A673 (cell line): ENCODE measurements at regions not wholly inside any gene's neighbourhood (a gene's known extent, or its start where the extent isn't known, plus 50 kb on each side); places are given as distances from the start of the nearest gene placed in this dataset.

ENCODE experiments used
- BruUV-seq: library from RNA; stranded (reverse); fragments of 400-500 nt; replicated peaks from 2 replicates; lab custom pipeline; 2021; lab: Mats Ljungman, UMichigan
- CTCF ChIA-PET: fragments of 300-600 bp; sonication (Branson Sonifier 250); formaldehyde crosslinking; loops from one replicate; lab custom pipeline; 2022; ENCODE audit warnings: antibody characterized with exemption; lab: Charles Lee
- POLR2A ChIA-PET: fragments of 300-600 bp; sonication (Branson Sonifier 250); formaldehyde crosslinking; loops from one replicate; lab custom pipeline; 2022; ENCODE audit warnings: antibody characterized with exemption; ENCODE audit not compliant: low non-redundant PET; lab: Charles Lee
- DNase-seq: peaks from one replicate; pipeline ENCODE4 v3.0.0-alpha.2; 2015; ENCODE audit warnings: low spot score
- H3K27ac ChIP-seq: fragments of 200-600 bp; sonication (generic); 2 replicates; pipeline ENCODE4 v1.5.1; 2016; ENCODE audit warnings: mixed run types, low read depth, mild to moderate bottlenecking, mixed read lengths, antibody characterized with exemption, low read length; ENCODE audit not compliant: poor library complexity, severe bottlenecking
- H3K27me3 ChIP-seq: fragments of 200-600 bp; sonication (generic); replicated peaks from 2 replicates; pipeline ENCODE4 v1.6.1; 2017; ENCODE audit warnings: mixed run types, low read depth, mild to moderate bottlenecking, mixed read lengths, antibody characterized with exemption, low read length; ENCODE audit not compliant: insufficient read depth, poor library complexity
- H3K36me3 ChIP-seq: fragments of 200-600 bp; sonication (generic); 2 replicates; pipeline ENCODE4 v1.6.1; 2016; ENCODE audit warnings: mixed run types, mild to moderate bottlenecking, mixed read lengths, antibody characterized with exemption, low read length; ENCODE audit not compliant: insufficient read depth, poor library complexity, severe bottlenecking
- H3K4me1 ChIP-seq: fragments of 200-600 bp; sonication (generic); 2 replicates; pipeline ENCODE4 v1.6.1; 2017; ENCODE audit warnings: mixed run types, mild to moderate bottlenecking, mixed read lengths, antibody characterized with exemption, low read length; ENCODE audit not compliant: insufficient read depth, poor library complexity, severe bottlenecking
- H3K4me3 ChIP-seq: fragments of 200-600 bp; sonication (generic); 2 replicates; pipeline ENCODE4 v1.5.1; 2016; ENCODE audit warnings: low read depth, mixed run types, mild to moderate bottlenecking, mixed read lengths, low read length; ENCODE audit not compliant: poor library complexity, severe bottlenecking
- H3K9me3 ChIP-seq: fragments of 200-600 bp; sonication (generic); 2 replicates; pipeline ENCODE4 v1.6.1; 2016; ENCODE audit warnings: mixed run types, low read depth, mild to moderate bottlenecking, mixed read lengths, antibody characterized with exemption, low read length; ENCODE audit not compliant: poor library complexity, severe bottlenecking
- EZH2 ChIP-seq: fragments of 200-600 bp; sonication (generic); IDR thresholded peaks from 2 replicates; pipeline ENCODE4 v1.6.1; 2017; ENCODE audit warnings: borderline replicate concordance, low read depth, mild to moderate bottlenecking, mixed read lengths, antibody characterized with exemption, low read length; ENCODE audit not compliant: poor library complexity, severe bottlenecking
- intact Hi-C: fragments of 100-400 bp; cut with micrococcal nuclease; formaldehyde crosslinking; loops from one replicate; pipeline ENCODE4 v1.10.0; 2022; ENCODE audit not compliant: unreplicated experiment
- TF ChIP-seq, protein P1 (sequence below): fragments of 300-800, 200-600 bp; sonication (generic); conservative IDR thresholded peaks from 2 replicates; pipeline ENCODE4 v1.5.1; 2017; ENCODE audit warnings: low read depth, mild to moderate bottlenecking, antibody characterized with exemption, low read length, moderate library complexity, mixed read lengths

DNA sequence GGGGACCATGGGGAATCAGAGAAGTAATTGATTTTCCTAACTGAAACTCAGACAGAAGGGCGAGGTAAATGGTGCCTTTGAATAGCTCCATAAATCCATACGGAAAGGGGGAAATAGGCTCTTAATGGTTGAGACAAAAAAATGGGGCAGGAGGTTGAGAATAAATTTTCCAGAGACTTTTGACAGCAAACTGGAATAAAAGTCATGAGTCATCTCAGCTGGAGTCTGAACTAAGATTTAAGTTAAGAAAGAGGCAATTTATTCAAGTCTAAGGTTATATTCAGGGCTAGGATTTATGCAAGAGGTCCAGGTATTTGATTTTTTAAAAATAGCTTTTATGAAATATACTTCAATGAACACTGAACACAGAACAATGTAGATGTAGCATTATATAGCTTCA, 238.7 kb upstream of the RORA start:
- Histone ChIP-seq H3K4me1 (no peaks in the 10 kb centered on the region), H3K4me3 (no peak overlapping the region), H3K9me3 (no peaks in the 10 kb centered on the region), H3K27ac (no peak overlapping the region), H3K36me3 (no peaks in the 10 kb centered on the region), H3K27me3 (no peaks in the 10 kb centered on the region)
- intact Hi-C loops: no loop called here
- ChIA-PET CTCF (no interaction called here), POLR2A (no interaction called here)
- BruUV-seq: no TSS peak
- DNase-seq: peak; percentile 17
- TF ChIP-seq, protein P1, sequence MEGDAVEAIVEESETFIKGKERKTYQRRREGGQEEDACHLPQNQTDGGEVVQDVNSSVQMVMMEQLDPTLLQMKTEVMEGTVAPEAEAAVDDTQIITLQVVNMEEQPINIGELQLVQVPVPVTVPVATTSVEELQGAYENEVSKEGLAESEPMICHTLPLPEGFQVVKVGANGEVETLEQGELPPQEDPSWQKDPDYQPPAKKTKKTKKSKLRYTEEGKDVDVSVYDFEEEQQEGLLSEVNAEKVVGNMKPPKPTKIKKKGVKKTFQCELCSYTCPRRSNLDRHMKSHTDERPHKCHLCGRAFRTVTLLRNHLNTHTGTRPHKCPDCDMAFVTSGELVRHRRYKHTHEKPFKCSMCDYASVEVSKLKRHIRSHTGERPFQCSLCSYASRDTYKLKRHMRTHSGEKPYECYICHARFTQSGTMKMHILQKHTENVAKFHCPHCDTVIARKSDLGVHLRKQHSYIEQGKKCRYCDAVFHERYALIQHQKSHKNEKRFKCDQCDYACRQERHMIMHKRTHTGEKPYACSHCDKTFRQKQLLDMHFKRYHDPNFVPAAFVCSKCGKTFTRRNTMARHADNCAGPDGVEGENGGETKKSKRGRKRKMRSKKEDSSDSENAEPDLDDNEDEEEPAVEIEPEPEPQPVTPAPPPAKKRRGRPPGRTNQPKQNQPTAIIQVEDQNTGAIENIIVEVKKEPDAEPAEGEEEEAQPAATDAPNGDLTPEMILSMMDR: no peak

DNA sequence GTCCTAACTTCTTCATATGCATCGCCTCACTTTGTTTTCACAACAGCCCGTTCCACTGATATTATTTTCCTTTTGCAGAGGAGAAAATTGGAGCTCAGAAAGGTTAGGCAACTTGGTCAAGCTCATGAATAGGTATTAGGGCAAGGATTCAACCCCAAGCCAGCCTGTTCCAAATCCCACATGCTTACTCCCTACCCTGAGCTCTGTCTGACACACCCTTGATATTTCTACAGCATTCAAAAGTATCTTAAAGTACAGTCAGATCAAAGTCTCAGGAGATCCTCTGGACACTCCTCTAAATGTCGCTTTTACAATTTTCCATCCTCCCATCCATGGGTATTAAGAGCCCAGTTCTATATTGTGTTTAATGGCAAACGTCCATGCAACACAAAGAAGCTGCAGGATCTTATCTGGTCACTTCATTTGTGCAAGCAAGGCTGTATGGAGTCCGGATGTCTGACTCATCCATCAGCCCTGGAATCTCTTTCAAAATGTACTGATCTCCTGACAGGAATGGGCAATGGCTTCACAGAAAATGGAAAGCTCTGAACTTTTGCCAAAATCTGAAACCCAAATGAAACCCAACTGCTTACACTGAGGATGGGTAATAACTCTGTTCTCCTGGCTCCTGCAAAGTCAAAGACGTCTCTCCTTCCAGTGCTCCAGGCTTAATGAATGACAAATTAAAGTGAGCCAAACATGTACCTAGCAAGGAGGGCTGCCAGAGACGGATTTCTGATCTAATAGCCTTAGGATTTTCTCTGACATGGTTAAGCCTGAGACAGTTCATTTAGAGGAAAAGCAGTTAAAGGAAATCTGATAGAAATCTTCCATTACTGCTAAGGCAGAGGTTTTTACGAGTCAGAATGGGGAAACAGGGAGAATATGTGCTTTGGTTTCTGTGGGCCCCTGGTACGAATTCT, 230.9 kb upstream of the RORA start:
- Histone ChIP-seq H3K27me3 (no peaks in the 10 kb centered on the region), H3K4me1 (no peaks in the 10 kb centered on the region), H3K4me3 (no peak overlapping the region), H3K27ac (no peak overlapping the region), H3K9me3 (no peaks in the 10 kb centered on the region), H3K36me3 (no peaks in the 10 kb centered on the region)
- BruUV-seq: no TSS peak
- TF ChIP-seq EZH2: no peak
- intact Hi-C loops: no loop called here
- POLR2A ChIA-PET: no interaction called here
- CTCF ChIA-PET: no interaction called here
- DNase-seq: peak; percentile 85

DNA sequence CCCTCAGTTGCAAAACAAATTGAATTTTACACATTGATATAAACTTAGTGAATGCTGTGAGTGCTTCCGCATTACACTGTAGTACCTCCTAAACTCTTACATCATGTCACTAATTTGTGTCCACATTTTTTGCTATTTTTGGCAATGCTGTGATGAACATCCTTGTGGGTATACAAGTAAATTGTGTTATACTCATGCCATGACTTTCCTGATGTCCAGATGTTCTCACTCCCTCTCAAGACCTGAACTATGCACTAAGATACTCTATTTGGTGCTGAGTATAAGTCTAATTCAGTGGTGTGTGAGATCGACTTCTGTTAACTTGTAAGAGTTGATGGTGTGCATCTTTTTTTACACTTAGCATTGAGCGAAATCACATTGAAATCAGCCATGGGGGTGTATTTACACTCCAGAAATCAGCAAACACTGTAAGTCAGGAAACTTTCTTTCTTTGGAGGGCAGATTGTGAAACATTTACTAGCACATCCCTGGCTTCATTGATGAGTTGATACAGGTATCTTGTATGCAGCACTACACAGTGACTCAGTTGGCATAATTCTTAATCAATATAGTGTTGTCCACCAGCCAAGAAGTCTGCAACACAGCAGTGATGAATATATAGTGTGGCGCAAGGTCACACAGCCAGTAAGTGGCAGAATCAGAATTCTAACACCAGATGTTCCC, 228.1 kb upstream of the RORA start:
- no peak for TF ChIP-seq EZH2
- TF ChIP-seq, protein P1: no peak
- no peak overlapping the region for H3K27ac ChIP-seq
- CTCF ChIA-PET: no interaction called here
- no peaks in the 10 kb centered on the region for H3K27me3 ChIP-seq
- H3K9me3 ChIP-seq: no peaks in the 10 kb centered on the region
- no peaks in the 10 kb centered on the region for H3K4me1 ChIP-seq
- no TSS peak for BruUV-seq
- intact Hi-C loops: no loop called here
- POLR2A ChIA-PET: no interaction called here
- no peak for DNase-seq
- H3K4me3 ChIP-seq: no peak overlapping the region
- H3K36me3 ChIP-seq: no peaks in the 10 kb centered on the region
